PC-3 (cell line): ENCODE measurements at regions not wholly inside any gene's neighbourhood (a gene's known extent, or its start where the extent isn't known, plus 50 kb on each side); places are given as distances from the start of the nearest gene placed in this dataset.

ENCODE experiments used
- CTCF ChIP-seq: fragments of 300-600 bp; sonication (generic); conservative IDR thresholded peaks from 2 replicates; pipeline ENCODE4 v1.5.1; 2017; ENCODE audit warnings: antibody characterized with exemption, low read depth, mild to moderate bottlenecking, low read length
- EZH2 ChIP-seq: fragments of 300-600 bp; sonication (generic); IDR thresholded peaks from one replicate; pipeline ENCODE4 v1.6.1; 2017; ENCODE audit warnings: antibody characterized with exemption, mild to moderate bottlenecking, low read length; ENCODE audit not compliant: unreplicated experiment

GRCh38 chr2:234181121-234181520 is 130.6 kb downstream of the SPP2 start:
- no peak for TF ChIP-seq CTCF
- TF ChIP-seq EZH2, result no peak
